D341Med (cell line): ENCODE measurements at regions not wholly inside any gene's neighbourhood (a gene's known extent, or its start where the extent isn't known, plus 50 kb on each side); places are given as distances from the start of the nearest gene placed in this dataset.

Experiments used
- DNase-seq: peaks from one replicate; pipeline ENCODE4 v3.0.0; 2012; ENCODE audit warnings: low spot score

DNA sequence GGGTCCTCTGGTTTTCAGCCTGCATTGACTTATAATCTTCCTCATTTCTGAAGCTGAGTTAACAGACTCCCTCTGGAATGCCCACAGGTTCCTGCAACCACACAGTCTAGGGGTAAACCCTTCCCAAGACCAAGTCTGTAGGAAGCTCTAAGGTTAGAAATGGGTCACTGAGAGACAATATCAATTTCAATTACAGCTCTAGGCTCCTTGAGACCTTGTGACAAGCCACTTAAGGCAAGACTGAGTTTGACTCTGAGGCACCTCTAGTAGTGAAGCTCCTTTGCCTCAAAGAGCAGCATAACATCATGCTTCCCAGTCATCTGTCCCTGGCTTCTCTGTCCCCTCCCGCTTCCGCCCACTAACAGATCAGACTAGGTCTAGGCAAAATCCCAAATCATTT, 333.2 kb upstream of the JARID2 start:
- no peak for DNase-seq

DNA sequence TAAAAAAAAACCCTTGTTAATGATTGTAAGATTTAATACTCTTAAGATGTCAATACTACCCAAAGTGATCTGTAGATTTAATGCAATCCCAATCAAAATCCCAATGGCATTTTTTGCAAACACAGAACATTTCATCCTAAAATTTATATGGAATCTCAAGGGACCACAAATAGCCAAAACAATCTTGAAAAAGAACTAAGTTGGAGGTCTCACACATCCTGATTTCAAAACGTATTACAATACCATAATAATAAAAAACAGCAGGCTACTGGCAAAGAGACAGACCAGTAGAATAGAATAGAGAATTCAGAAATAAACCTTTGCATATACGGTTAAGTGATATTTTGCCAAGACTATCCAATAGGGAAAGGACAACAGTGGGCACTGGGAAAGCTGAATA, 331.9 kb upstream of the JARID2 start:
- no peak for DNase-seq

DNA sequence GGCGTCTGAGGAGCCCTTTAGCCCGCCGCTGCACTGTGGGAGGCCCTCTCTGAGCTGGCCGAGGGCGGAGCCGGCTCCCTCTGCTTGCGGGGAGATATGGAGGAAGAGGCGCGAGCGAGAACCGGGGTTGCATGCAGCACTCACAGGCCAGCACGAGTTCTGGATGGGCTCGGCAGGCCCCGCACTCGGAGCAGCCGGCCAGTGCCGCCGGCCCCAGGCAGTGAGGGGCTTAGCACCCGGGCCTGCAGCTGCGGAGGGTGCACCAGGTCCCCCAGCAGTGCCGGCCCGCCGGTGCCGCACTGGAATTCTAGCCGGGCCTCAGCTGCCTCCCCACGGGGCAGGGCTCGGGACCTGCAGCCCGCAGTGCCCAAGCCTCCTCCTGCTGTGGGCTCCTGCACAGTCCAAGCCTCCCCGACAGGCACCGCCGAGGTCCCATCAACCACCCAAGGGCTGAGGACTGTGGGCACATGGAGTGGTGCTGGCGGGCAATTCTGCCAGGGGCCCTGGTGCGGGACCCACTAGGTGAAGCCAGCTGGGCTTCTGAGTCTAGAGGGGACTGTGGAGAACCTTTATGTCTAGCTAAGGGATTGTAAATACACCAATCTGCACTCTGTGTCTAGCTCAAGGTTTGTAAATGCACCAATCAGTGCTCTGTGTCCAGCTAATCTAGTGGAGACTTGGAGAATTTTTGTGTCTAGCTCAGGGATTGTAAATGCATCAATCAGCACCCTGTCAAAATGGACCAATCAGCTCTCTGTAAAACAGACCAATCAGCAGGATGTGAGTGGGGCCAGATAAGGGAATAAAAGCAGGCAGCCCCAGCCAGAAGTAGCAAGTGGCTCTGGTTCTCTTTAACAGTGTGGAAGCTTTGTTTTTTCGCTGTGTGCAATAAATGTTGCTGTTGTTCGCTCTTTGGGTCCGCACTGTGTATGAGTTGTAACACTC, 329.7 kb upstream of the JARID2 start:
- DNase-seq: no peak

DNA sequence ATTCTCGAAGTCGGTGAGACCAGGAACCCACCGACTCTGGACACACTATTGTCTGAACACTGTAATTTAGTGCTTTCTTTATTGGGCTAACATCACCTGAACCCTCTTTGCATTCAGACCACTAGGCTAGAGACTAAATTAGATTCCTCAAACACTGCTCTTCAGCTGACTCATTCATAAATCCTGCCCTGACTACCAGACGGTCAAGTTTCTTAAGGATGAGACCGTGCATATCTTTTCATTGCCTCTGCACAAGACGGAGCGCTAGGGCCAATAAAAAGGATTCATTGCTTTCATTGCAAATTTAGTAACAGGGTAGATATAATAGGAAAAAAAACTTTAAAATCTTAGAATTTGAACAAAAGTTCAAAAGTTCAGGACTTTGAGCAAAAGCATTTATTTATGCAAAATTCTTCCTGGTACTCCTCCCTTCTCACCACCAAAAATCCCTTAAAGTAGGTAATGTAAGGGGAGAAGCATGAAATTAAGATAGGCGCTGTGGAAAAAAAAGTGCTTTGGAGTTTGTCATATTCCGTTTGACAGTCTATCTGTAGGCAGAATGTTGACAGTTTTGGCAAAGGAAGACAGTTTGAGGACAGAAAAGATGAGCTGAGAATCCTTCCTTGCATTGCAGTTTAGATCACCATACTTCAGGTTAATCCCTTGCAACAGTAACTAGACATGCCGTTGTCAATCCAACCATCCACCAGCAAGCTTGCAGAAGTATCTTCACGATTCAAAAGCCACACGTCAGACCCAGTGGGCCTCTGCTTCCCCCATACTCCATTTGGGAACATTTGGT, 328.6 kb upstream of the JARID2 start:
- no peak for DNase-seq

DNA sequence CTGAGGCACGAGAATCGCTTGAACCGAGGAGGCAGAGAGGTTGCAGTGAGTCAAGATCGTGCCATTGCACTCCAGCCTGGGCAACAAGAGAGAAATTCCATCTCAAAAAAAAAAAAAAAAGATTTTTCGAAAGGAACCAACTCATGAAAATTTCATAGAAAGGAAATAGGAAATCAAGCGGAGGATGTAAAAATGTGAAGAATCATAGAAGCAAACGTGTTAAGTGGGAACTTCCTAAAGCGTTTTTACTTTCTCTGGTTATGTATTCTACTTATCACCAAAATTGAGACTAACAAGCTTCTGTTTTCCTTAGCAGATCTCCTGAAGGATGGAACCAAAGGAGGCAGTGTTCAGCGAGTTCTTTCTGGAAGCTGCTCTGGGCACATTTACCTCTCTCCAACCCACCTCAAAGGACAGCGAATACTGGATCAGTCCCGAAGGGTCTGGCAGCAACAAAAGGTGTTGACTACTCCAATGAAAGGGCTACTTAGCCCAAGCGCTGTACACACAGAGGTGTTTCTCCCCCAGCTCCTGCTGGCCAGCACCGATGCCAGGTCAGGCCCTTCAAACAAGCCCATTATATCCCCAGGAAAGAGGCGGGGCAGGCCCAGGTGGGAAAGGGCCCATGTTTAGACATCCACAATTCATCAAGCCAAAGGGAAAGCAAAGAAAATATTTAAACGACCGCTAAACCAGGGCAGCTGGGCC, 327.5 kb upstream of the JARID2 start:
- no peak for DNase-seq

DNA sequence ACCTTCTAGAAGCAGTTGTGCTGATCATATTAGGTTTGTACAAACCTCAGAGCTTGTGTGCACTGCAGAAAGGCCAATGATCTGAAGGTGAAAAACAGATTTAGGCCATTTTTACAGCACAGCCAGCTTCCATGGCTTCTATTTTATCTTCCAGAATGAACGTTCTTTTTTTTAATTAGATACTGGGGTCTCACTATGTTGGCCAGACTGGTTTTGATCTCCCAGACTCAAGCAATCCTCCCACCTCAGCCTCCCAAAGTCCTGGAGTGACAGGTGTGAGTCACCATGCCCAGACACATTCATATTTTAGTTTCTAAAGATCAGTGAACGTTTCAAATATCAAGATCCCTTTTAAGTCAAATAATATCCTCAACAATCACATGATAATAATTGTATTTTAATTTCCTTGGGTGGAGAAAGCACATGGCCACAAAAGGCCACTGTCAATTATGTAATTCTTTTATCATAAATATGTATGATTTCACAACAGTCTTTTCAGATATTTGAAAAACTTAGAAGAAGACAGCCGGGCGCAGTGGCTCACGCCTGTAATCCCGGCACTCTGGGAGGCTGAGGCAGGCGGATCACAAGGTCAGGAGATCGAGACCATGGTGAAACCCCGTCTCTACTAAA, 326.7 kb upstream of the JARID2 start:
- no peak for DNase-seq

DNA sequence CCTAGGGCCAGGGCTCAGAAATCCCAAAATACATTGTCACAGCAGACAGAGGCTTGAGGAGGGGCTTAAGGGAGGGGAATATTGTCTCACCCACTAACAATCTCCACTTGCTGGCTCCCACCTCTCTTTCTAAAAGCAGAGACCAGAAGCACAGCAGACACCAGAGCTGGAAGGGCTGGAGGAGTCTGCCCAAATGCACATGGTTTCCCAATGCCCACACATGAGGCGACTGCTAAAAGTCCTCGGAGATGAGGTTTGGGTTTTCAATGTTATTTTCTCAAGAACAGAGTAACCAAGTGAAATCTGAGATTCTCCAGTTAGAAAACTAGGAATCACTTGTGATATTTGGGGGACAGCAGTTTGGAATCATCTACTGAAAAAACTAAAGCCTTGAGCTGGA, 325.6 kb upstream of the JARID2 start:
- no peak for DNase-seq

DNA sequence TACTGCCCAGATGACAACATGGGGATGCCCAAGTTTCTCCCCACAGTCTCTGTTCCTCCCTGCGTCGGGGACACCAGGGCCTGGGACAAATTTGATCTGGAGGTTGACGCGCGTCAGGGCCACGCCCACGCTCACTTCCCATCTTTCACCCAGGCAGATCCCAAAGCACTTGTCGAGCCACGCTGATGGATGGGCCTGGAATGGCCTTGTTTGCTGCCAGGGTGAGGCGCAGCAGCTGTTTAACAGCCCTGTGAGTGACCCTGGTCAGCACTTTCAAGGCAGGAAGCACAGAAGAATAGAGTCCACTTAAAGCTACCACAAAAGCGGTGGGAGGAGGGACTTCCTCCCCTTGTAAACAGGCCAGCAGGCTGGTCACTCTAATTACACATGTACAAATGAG, 324.7 kb upstream of the JARID2 start:
- no peak for DNase-seq

DNA sequence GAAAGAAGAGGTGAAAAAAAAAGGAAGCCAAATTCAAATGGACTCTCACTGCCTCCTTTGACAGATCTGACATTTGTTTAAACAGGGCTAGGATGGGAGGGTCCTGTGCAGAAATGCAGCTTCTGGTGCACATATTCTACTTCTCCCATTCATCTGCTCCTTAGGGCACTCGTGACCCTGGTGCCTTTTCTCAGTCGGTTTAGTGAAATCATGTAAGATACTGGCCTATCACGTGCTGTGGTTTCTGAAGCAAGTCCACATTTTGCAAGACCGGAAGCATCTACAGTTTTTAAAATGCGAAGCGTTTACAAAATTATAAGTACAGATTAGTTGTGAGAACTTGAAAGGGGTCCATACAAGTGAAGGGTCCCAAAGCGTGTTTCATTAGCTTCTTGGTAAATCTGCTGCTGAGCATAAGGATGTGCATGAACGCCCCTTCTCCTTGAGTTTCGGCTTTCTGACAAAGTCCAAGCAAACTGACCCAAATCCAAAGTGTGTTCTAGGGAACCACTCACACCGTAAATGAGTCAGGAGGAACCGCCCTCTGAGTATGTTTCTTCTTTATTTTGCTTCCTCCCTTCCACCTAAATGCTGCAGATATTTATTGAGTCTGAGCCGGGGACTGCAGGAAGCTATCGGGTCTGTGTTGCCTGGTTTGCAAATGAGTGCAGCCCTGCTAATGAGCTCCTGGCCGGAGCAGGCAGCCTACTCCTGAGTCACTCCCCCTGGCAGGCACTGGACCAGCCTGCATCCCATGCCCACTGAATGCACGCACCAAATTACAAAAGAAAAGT, 323.8 kb upstream of the JARID2 start:
- DNase-seq: no peak

DNA sequence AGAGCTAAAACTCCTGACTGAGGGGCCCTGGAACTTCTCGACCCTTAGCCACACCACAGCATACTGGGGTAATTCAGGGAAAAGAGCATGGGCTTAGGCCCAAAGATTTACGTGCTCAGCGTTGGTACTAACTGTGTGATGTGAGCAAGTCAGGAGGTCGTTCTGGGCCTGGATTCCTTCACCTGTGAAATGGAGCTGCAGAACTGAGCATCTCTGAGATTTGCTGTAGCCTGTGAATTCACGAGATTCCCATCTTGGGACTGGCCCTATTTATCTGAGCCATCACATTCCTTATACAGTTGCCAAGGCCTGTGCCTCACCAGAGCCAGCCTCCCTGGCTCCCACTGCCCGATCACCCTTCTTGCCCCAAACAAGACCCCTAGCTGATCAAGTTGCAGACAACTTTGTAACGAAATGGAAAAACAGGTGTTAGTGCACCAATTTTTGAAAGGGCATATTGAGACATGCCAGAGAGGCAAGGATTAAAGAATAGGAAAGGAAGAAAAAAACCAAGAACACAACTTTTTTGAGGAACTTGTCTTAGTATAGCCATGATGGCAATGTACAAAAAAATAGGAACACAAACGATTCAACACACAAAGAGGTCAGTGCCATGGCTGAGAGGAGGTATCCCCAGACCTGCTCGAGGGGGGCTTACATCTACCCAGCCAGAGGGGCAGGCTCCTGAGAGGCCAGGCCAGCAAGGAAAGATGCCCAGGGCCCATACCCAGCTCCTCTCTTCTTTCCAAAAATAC, 323.0 kb upstream of the JARID2 start:
- DNase-seq: no peak

DNA sequence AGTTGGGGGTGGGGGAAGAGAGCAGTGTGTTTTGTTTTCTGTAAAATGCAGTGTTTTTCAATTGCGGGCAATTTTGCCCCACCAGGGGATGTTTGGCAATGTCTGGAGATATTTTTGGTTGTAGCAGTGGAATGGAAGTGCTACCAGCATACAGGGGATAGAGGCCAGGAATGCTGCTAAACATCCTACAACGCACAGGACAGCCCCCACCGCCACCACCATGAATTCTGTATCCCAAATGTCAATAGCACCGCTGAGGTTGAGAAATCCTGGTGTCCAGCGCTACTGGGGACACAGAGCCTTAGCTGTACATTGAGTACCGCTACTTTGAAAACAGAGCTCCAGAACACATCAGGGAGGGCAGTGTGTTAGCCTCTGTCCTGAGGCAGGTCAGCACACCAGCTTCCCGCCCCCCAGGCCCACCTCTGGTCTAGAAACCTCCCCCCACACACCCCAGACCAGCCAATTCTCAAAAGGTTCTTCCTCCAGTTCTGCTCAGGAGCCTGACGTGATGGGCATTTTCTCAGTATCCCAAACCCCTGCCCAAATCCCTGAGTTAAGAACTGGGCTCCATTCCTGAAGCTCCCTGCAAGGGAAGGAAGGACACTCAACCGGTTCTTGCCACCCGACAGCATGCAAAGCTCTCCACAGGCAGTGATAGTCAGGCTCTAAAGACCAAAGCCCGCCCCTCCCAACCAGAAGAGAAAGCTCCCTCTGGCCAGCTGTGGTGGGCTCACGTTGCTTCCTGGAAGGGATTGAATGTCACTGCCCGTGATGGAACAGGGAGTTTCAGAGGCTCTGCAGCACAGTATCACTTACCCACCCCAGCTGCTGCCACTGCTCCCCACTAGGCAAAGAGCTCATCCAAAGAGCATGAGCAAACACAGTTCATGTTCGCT, 321.5 kb upstream of the JARID2 start:
- DNase-seq: no peak

DNA sequence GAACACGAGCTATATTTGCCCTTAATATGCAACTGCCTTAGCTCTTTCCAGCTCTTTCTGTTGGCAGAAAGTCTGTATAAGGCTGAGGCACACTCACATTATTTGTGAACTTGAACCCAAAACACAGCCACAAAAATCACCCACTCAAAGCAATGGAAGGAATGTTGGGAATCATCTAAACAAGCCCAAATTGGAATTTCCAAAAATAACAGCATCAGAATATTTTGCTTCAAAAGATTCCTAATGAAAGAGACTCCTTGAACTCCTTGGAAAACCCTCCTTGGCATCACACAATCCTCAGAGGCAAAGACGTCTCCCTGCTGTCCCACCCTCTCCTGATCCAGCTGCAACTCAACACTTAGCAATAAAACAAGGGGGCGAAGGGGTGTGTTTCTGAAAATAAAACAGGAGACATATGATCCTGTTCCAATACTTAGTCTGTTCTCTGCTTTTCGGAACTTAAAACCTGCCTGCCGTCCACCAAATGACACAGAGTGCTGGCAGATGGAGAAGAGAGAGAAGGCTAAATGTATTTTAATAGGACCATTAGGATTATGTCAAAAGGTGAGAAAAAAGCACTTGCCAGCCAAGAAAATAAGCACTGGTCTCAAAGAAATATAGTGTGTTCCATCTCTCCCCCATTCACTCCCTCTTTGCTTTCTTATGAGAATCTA, 320.7 kb upstream of the JARID2 start:
- no peak for DNase-seq

DNA sequence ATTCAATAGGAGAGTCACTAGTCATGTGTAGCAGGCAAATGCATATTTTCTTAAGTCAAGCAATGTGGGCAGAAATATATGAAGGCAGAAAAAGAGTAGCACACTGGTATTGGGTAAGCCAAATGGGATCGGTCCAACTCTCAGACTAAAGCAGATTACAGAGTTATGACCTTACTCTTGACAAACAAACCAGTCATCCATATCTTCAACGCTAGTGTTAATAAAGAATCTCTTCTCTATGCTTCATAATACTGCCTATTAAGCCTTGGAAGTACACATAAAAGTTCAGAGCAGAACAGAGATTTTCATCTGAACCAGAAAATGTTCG, 320.2 kb upstream of the JARID2 start:
- no peak for DNase-seq

DNA sequence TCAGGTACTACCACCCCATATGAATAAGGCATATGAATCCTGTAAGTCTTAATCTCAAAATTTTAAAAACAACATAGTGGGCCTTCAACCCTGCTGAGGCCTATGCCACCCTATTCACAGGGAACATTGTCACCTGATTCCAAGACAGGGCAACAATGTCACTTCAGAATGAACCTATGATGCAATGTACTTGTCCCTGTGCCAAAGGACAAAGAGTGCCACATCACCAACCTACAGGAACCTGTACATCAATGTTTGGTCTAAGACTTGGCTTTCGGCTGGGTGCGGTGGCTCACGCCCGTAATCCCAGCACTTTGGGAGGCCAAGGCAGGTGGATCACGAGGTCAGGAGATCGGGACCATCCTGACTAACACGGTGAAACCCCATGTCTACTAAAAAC, 318.5 kb upstream of the JARID2 start:
- DNase-seq: no peak

DNA sequence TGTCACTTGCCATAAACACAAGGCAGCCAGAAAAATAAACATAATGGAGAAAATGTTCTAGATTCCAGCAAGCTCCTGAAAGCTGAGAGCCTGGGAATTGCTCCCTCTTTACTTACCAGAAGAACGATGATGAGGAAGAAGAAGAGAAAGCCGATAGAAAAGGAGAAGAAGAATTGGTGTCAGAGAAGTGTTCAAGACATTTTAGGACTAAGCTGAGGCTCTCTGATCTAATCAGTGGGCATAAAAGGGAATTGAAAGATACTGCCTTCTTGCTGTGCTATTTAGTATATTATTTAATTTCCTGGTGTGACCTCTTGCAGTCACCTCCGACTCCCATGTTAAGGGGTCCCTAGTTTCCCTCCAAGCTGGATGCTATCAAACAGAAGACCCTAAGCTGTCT, 316.6 kb upstream of the JARID2 start:
- no peak for DNase-seq

DNA sequence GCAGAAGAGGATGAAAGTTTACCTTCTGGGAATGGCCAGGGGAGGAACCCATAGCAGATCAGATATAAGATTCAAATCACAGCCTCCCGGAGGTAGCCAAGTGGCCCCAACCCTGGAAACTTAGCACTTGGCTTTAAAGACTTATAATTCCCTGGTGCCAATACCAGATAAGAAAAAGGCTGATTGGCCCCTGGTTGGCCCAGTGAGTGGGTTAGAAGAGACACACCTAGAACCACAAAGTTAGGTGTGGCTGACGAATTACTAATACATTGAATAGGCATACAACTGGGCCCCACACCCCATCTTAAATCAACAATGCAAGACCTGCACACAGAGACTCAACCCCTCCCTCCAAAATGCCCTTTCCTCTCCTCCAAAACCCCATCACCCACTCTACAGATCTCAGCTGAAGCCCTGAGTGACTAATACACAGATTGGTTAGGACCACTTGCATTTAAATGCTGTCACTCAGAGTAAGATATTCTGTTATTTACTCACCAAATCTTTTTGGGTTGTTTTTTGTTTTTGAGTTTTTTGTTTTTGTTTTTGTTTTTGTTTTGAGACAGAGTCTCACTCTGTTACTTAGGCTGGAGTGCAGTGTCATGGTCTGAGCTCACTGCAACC, 315.4 kb upstream of the JARID2 start:
- DNase-seq: no peak

DNA sequence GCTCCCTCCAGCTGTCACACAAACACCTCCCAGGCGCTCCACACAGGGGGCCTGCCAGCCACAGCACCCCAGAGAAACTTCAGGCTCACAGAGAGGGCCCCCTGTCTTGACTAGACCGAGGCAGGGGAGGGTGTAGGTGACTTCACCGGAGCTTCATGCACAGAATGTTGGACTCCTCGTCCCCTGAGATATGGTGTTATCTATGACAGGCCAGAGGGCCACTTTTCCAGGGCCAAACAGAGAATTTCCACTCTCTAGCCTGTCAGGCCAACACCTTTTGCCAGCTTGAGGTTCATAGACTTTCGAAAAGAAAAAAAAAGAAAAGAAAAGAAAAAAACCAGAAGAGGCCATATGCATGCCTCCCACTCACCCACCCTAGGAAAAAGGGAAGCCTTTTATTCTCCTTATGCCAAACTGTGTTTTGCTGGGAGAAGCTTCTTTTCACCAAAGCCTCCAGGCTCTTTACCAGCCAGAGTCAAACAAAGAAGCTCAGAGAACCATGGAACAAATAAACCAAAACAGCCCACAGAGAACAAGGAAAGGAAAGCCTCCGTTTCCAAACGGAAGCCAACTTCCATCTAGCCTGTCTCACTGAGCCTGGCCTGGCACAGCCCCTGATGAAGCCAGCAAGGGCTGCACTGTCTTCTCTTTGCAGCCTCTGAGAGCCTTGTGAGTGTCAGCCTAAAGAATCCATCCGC, 313.2 kb upstream of the JARID2 start:
- DNase-seq: no peak

DNA sequence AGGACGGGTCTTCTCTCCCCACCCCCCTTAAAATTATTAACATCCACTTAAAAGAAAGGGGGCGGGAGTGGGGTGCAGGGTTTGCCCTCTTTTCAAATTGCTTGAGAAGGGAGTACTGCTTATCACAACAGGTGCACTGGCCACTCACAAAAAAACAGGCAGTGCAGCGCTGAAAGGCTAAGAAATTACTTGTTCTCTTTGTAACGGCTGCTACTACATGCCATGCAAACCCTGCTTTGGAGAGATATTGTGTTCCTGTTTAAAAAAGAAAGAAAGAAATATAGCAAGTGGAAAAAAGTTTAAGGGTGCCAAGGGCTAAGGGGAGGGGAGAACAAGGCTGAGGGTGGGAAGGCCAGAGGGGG, 312.7 kb upstream of the JARID2 start:
- no peak for DNase-seq
